Fibroblast of peridontal ligament (primary cell): ENCODE measurements at regions not wholly inside any gene's neighbourhood (a gene's known extent, or its start where the extent isn't known, plus 50 kb on each side); places are given as distances from the start of the nearest gene placed in this dataset.

Source experiments
- DNase-seq: peaks from one replicate; pipeline ENCODE4 v3.0.0-alpha.2; 2010; ENCODE audit errors: extremely low read depth

DNA sequence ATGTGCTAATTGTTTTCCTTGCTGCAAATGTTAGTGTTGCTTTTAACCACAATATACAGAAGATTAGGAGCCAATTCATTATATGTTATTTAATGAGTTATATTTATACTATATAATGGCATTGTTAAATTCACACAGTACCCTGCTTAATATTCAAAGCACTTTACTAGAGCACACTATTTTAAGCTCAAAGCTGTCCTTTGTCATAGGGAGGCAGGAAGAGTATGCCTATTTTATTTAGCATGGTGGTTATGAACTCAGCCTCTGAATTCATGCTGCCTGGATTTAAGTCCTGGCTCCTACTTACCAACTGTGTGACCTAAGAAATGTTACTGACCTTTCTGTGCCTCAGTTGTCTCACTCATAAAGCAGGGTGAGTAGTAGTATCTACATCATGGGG is 80.5 kb downstream of the FASTKD2 start:
- DNase-seq = no peak

- no peak for DNase-seq
Measured at GRCh38 chr2:206846331-206846730, 80.9 kb downstream of the FASTKD2 start.

GRCh38 chr2:206846981-206847834 is 81.8 kb downstream of the FASTKD2 start:
- no peak for DNase-seq

- DNase-seq = no peak
Measured at GRCh38 chr2:206850369-206850768, 85.0 kb downstream of the FASTKD2 start.

DNA sequence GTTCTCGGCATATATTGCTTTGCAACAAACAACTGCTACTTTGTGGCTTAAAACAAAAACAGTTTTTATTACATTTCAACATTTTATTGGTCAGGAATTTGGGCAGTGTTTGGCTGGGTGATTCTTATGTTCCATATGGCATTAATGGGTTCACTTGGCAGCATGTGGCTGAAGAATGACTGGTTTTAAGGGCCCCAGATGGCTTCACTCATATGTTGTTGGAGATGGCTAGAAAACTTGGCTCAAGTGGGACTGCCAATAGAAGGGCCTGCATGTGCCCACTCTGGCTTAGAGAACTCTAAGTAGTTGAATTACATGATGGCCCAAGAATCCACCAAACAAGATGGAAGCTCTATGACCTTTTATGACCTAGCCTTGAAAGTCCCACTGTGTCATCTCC is 86.1 kb downstream of the FASTKD2 start:
- no peak for DNase-seq

- no peak for DNase-seq
Measured at GRCh38 chr2:206853915-206854314, 85.4 kb upstream of the CPO start.

DNA sequence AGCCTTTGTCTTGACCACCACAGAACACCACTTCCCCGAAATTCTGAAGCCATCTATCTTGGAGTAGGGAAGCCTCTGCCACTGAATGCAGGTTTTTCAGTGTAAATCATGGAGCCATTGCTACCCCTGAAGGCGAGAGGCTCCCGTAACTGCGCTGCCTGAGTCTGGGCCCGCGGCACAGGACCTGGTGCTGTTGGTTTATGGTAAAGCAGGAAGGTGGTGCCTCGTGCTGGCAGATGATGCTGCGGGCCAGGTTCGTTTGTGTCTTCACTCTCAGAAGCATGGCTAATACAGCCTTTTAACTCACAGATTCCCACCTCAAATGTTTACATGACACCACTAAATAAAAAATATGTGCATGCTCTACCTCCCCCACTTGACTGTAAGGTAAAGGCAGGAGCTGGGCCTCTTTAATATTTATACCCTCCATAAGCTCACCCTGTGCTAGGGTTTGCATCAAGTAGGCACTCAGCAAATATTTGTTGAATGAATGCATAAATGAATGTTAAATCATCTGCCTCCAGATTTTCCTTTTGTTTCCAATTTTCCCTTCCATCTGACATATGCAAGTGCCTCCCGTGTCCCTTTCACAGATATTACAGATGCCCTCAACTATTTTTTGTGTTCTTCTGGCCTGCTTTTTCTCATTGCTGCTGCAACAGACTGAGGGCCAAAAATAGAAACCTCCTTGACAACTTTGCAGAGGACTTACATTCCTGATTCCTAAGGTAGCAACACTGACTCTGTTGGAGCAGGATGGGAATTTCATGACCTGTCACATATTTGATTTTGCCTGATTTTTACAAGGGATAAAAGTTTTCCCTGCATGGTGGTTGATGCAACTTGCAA is 83.5 kb upstream of the CPO start:
- no peak for DNase-seq

DNA sequence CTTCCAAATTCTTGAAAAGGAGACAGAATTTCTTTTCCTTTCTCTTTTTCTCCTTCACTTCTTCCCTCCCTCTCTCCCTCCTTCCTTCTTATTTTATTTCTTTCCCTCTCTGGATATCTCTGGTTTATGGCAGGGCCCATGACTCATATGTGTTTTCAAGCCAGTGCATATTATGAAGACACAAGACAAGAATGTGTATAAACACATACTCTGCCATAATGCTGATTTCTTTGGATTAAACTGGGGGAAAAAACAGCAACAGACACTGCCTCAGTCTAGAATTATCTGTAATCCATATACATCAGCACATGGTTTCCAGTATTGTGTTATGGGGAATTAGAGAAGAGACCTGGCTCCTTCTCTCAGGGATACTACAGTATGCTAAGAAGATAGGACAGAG is 82.8 kb upstream of the CPO start:
- peak; percentile 58 for DNase-seq

DNA sequence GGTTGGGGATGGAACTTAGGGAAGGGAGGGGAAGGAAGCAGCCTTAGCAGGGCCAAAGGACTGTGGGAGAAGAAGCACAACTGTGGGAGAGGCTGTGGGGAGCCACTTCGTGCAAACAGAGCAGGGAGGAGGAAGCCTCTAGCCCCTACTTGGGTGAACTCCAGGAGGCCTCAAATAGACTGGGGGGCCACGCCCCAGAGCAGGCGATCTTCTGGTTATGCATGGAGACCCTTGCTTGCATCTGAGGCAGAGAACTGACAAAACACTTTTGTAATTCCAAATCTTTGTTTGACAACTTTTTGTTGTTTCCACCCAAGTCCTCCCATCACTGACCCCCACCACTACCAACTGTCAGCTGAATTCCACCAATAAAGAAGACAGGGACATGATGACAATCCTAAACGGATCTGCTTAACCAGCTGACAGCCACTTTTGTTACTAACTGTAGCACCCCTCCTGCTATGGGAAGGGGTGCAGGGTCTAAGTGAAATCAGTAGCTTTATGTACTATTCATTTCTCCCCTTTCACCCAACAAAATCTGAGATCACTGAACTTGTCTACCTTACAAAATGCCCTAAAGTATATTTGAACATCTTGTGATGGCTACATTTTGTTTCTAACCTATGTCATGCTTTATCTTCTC is 80.5 kb upstream of the CPO start:
- DNase-seq = no peak

- DNase-seq = no peak
Measured at GRCh38 chr2:206859330-206859739, 80.0 kb upstream of the CPO start.

GRCh38 chr2:206863196-206863595 is 76.1 kb upstream of the CPO start:
- DNase-seq = peak; percentile 35

DNA sequence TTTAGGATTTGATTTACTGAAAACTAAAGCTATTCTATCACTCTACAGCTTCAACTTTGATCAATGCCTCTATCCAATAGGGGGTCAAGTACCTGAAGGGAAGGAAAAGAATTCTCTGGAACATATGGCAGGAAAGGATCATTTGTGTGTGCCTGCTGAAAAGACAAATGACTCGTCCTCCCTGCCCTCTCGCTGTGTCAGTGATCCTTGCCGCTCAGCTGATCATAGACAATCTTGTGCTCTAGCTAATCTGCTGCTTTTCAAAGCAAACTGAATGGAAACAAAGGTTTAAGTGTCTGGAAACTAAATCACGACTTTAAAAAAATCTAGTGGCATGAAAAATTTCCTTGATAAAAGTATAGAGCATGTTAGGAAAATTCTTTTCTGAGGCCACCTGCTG is 75.6 kb upstream of the CPO start:
- no peak for DNase-seq

DNA sequence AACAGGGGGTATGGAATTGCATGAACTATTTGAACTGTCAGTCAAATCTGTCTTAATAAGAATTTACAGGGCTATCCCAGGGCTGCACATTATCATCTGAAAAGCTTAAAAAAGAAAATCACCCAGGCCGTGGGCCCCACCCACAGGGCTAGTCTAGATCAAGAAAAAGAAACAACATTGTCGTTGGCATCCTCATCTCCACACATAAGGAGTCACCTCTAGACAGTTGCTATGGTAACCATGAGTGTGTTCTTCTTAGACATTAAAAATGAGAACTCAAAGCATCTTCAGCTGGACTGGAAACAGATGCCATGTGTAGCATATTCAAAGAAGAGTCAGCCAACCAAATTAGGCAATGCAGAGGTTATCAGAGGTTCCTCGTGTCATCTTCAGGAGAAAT is 72.3 kb upstream of the CPO start:
- DNase-seq = no peak

DNA sequence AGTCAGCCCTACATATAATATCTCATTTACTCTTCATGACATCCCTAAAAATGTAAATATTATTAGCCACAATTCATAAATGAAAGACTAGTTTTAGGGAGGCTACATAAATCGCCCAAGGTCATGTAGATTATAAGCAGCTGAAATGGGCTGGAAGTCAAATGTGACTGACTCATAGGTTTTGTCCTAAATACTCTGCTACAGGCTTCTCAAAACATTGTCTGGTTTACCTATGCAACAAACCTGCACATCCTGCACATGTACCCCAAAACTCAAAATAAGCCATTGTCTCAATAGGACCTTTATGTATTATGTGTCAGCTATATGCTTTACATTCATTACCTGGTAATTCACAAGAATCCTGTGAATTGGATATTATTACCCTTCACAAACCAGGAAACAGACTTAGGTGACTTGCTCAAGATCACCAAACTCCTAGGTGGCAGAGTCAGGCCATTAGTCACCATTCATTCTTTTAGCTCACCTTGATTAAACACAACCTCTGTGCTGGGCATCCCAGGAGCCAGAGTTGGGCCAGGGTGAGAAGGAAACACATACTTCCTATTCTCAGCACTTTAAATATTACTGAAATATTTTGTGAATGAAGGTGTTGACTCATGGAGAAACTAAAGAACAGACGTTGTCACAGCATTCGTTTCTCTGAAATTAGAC is 69.4 kb upstream of the CPO start:
- DNase-seq = no peak

- no peak for DNase-seq
Measured at GRCh38 chr2:206873423-206873822, 65.9 kb upstream of the CPO start.

GRCh38 chr2:206875701-206876100 is 63.6 kb upstream of the CPO start:
- DNase-seq = no peak

DNA sequence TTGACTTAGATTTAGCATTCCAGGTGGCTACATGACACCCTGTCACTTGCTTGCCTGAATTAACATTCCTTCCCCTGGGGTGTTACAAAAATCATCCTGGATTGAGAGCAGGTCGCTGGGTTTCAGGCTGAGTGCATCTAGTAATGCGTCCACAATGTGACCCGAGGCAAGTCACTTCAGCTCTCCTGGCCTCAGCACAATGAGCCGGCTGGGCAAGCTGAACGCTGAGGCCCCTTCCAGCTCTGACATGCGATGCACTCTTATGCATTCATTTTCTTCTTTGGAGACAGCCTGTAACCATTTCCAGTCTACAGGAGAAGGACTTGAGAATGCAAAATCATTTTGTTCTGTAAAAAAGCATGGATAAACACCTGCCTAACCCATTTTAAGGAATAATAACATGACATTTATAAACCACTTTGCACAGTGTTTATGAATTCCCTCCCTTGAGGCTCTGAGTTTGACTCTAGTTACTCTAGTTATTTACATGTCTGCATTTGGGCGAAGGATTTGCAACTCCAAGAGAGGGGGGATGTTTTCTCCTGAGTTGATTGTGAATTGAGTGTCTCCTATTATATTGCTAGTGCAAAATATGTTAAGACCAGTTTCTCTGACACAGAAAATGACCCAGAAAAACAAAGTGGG is 63.0 kb upstream of the CPO start:
- no peak for DNase-seq

- DNase-seq = no peak
Measured at GRCh38 chr2:206881708-206882410, 57.5 kb upstream of the CPO start.

DNA sequence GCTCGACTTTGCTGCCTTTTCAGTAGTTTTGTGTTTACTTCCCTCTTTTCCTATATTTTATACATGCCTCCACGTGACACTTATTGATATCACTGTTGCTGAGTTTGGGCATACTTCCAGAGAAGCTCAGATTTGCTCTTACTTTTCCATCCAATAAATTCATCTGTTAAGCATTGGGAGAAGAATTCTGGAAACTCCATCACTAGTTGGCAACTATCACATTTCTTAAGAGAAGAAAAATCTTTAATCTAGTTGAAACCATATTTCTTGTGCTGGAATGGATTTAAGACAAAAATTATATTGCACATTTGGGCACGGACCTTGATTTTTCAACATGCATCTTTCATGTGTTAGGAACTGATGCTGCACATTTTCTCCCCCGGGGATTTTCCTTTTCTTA is 52.6 kb upstream of the CPO start:
- DNase-seq = no peak

- peak; percentile 3 for DNase-seq
Measured at GRCh38 chr2:206887745-206888144, 51.6 kb upstream of the CPO start.
